EH (cell line): ENCODE measurements at regions not wholly inside any gene's neighbourhood (a gene's known extent, or its start where the extent isn't known, plus 50 kb on each side); places are given as distances from the start of the nearest gene placed in this dataset.

Source experiments
- DNase-seq: peaks from one replicate; pipeline ENCODE4 v3.0.0-alpha.2; 2015; ENCODE audit warnings: low read depth

DNA sequence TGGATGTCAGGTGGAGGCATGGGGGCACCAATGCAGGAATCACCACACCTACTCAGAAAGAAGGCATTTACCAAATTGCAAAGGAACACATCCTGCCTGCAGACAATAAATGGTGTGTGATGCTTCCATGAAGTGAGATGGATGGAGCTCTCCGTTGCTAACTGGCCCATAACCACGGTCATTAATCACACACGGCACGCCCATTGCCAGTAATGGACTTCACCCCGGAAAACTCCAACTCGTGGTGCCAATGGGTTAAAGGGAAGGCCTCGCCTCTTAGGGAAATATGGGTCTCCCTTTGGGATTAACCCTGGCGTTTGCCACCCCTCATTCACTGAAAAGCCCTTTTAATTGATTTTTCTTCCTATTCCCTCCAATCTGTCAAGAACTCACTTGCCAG lies 443.1 kb upstream of the DAB1 start:
- DNase-seq, result no peak

GRCh38 chr1:57860931-57861565 lies 437.2 kb upstream of the DAB1 start:
- DNase-seq, result no peak

GRCh38 chr1:57860325-57860724 lies 436.5 kb upstream of the DAB1 start:
- DNase-seq, result peak; percentile 3

GRCh38 chr1:57858740-57859139 lies 434.9 kb upstream of the DAB1 start:
- no peak for DNase-seq

- DNase-seq, result peak; percentile 34
Measured at GRCh38 chr1:57857809-57858208, 433.9 kb upstream of the DAB1 start.

DNA sequence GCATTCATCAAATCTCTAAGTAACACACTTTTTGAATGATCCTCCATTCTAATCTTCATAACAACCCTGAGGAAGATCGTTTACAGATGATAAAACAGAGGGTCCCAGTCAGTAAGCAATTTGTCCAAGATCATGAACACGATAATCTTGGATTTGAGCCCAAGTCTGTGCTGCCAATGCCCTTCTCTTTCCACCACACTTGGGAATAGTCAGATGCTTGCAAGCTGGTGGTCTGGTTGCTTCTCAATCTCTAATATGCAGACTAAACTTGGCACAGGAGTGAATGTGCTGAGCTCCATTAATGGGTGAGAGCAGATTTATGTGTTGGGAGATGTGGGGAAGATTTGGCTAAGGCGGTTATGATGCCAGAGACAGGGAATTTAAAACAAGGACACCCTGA lies 430.6 kb upstream of the DAB1 start:
- no peak for DNase-seq

DNA sequence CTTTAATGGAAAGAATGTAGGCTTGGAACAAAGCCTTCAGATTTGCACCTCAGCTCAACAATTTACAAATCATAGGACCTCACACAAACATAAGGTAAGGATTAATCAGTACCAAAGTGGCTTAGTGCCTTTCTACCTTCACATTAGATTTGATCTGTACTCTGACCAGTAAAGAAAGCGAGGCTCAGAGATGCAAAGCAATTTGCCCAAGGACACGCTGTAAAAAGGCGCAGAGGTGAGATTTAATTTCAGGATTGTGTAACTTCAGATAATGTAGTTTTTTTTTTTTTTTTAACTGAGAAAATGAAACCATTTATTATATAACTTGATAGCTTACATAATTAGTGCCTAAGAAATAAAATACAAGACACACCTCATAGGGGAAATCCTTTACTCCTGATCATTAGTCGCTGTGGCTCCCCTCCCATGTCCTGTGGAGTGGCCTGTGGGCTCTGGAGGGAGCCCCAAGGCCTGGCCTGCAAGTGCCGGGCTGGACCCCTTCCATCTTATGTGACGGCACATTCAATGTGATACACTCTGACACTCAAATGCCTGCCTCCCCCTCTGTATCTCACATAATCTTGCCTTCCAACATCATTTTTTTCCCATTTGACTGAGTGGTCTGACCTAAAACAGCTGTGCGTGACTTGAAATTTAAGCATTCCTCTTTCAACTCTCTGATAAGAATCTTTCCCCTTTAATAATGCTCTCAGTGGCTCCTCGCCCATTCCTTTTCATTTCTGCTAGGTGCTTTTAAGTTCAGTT lies 426.5 kb upstream of the DAB1 start:
- no peak for DNase-seq

GRCh38 chr1:57848406-57848805 lies 424.5 kb upstream of the DAB1 start:
- DNase-seq, result peak; percentile 39

DNA sequence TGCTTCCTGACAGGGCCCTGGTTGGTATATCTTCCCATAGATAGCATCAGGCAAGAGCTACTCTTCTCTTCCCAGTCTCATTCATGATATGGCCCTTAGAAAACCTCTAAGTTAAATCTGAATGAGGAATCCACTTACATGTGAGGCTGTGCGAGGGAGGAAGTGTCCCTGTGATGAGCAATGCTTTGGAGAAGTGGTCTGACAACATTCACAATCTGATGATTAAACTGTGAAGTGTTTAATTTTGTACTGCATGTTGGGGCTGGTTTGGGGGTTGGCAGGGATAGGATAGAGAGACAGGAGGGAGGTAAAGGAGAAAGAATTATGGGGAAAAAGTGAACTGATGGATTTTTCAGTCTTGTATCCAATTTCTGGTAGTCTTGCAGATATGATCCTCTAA lies 421.2 kb upstream of the DAB1 start:
- DNase-seq, result peak; percentile 69

GRCh38 chr1:57844382-57844980 lies 420.6 kb upstream of the DAB1 start:
- DNase-seq, result no peak

GRCh38 chr1:57843760-57844159 lies 419.9 kb upstream of the DAB1 start:
- peak; percentile 75 for DNase-seq

DNA sequence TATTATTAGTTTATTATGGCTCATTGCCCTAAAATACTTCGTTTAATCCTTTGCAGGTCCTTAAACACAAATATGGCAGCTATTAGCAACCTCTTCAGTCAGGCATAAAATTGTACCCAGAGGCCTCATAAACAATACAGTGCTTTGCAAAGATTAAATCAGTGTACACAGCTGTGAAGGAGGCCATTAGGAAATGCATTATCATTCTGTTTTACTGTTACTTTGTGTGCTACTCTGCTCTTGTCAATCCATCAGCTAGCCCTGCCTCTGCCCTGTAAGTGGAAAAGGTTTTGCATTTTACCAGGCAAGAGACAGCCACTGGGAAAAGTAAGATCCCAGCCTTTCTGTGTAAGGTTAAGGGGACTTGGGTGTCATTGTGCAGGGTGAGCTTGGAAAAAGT lies 415.7 kb upstream of the DAB1 start:
- DNase-seq, result no peak

DNA sequence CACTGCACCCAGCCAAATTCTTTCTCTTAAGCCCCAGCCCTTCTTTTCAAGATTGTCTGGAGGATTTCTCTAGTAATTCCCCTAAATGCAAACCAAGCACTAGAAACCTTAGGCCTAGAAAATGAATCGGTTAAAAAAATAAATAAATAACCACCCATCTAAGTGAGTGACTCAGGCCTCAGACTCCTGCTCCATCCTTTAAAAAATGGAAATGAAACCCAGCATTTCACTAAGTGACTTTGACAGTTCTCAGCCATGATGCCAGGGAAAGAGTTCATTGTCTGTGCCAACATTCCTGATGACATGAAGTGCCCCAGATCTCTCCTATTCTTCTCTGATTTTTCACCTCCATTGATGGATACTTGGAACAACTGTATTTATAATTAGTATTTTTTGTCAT lies 415.2 kb upstream of the DAB1 start:
- DNase-seq, result peak; percentile 79

- DNase-seq, result no peak
Measured at GRCh38 chr1:57835620-57836019, 411.8 kb upstream of the DAB1 start.

DNA sequence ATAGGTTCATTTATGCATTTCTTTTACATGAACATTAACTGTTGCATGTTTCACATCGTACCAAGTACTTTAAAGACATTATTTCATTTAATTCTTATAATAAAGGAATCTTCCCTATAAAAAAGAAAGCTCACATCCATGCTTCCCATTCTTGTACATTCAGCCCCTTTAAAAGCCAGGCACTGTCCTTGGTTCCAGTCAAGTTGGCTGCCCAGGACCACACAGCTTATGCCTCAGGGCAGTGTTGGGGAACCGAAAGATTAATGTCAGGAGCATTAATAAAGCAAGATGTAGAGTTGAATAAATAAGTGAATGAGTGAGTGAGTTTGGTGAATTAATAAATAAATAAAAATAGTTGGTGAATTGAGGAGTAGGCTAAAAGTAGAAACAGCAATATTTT lies 409.4 kb upstream of the DAB1 start:
- DNase-seq, result no peak

DNA sequence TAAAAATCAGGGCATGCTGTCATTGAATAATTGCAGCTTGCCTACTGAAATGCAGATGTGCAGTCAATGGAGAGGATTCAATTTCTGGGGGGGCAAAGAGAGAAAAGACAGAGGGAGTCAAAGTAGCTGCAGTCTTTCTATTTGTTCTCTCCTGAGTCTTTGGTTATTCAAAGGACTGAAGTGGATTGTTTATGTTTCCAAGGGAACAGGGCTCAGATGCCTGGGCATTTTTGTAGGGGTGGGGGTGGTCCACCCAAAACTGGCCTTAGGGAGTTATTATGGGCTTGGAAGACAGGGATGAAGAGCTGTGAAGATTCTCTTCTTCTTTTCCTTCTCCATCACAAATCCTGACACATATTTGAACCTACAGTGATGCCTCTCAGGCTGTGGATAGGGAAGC lies 408.8 kb upstream of the DAB1 start:
- no peak for DNase-seq

DNA sequence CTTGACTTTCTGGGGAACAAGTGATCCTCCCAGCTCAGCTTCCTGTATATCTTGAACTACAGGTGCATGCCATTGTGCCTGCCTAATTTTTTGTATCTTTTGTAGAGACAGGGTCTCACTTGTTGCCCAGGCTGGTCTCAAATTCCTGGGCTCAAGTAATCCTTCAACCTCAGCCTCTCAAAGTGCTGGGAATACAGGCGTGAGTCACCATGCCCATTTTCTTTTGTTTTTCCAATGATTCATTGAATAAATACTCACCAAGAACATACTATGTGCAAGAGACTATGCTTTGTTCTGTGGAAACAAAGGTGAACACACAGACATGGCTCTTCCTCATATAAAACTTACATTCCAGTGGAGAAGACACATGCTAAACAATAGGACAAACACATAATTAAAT lies 407.8 kb upstream of the DAB1 start:
- DNase-seq, result peak; percentile 61

GRCh38 chr1:57826535-57826934 lies 402.7 kb upstream of the DAB1 start:
- DNase-seq, result no peak

GRCh38 chr1:57824535-57824934 lies 400.7 kb upstream of the DAB1 start:
- DNase-seq, result peak; percentile 15

DNA sequence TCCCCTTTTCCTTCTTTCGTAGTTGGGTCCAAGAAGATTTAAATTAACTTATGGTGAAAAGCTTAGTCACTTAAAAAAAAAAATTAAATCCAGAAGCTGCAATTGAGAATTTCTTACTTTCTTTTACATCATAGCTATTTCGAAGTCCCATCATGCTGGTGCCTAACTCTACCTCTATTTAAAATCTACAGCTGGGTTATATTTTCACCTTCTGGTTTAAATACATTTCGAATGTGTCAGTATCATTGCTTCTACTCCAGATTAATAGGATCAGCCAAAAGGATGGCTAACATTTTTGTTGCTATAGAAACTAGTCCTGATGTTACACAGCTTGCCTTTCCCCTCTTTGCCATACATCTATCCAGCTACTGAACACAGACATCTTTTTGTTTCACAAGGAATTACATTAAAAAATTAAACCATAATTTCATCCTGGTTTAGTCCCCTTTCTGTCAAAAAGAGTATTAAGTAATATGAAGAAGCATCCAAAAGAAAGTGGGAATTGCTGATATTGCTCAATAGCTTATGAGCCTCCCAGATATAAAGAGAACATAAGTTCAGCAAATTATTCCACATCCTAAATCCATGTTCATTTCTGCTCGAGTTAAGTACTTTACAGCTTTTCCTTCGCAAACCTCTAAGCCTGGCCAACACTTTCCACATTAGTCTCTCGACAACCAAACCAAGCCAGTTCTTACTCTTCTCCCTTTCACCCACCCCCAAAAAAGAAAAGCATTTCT lies 396.7 kb upstream of the DAB1 start:
- DNase-seq, result no peak

- DNase-seq, result no peak
Measured at GRCh38 chr1:57819893-57820292, 396.0 kb upstream of the DAB1 start.

- DNase-seq, result no peak
Measured at GRCh38 chr1:57803586-57803985, 379.7 kb upstream of the DAB1 start.

GRCh38 chr1:57800376-57800775 lies 376.5 kb upstream of the DAB1 start:
- no peak for DNase-seq
